Iris pigment epithelial cell (primary cell): ENCODE measurements at regions not wholly inside any gene's neighbourhood (a gene's known extent, or its start where the extent isn't known, plus 50 kb on each side); places are given as distances from the start of the nearest gene placed in this dataset.

Experiments used
- DNase-seq: peaks from one replicate; pipeline ENCODE4 v3.0.0-alpha.2; 2011; ENCODE audit warnings: low read depth

DNA sequence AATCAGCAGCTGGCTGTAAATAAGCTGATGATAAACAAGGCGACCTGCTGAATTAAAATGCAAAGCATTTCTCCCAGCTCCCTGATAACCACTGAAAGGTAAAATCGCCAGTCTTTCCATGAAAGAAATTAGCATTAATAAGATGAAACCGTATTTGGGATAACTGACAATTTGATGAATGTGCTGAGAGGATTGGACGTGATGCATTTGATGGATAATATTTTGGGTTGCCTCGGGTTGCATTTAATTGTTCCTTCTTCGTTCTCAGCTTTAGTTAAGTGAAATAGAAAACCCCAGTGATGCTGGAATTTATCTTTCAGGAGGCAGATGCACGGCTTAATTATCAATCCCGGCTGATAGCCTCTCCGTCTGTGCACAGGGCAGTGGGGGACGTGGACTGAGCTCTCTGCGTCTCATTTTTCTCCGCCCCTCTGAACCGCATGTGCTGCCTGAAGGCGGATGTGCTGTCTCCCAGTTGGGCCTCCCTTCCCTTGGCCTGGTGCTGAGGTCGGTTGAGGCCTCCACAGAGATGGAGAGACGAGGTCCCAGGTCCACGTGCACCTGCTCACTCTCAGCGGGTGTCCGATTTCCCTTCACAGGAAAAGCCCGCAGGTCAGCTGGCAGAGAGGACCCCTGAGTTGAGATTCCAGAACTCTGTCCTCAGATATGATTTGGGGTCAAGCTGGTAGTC lies 846.2 kb downstream of the BRD1 start:
- no peak for DNase-seq

DNA sequence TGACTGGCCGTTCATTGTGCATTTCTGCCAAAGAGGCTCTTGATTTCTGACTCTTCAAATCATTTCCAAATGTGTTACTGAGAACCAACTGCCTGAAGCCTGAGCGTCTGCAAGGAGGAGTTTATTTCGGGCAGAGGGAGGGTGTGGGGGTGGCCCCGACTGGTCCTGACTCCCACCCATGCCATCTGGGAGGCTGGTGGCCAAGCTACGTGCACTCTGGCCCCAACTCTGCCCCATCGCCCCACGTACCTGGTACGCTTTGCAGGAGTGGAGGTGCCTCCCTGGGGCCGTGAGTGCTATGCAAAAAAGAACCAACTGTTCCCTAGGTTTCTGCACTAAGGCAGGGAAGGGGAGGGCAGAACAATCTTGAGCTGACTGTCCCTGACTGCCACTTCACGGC lies 846.8 kb downstream of the BRD1 start:
- DNase-seq, result no peak

DNA sequence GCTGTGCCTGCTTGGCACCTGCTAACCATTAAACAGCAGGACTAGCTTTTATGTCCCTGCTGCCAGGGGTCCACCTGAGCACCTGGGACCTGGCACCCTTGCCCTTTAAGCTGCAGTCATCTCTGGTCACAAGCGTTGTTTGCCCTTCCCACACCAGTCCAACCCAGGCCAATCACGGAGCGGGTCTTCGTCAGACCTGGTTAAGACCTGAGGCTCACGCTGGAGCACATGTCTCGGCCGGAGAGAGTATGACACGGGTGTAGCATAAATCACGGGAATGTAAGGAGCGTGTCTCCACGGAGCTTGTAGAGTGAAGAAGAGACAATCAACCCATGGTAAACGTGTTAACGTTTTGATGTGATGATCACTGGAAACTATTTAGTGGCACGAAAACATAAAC lies 847.3 kb downstream of the BRD1 start:
- DNase-seq, result no peak

DNA sequence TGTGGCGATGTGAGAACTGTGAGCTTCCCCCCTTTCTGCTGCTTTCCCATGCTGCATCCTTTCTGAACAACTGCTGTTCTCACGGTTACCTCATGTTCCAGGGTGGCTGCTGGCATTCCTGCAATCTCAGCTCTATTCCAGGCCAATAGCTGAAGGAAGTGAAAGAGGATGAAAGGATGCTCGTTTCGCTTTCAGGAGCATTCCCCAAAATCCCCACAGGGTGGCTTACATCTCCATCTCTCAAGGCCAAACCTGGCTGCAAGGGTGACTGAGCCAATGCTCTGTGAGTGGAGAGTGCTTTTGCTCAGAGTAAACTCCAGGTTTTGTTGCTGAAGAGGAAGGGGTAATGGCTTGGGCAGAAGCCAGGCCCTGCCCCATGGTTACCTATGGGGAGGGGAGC lies 848.2 kb downstream of the BRD1 start:
- DNase-seq, result no peak

DNA sequence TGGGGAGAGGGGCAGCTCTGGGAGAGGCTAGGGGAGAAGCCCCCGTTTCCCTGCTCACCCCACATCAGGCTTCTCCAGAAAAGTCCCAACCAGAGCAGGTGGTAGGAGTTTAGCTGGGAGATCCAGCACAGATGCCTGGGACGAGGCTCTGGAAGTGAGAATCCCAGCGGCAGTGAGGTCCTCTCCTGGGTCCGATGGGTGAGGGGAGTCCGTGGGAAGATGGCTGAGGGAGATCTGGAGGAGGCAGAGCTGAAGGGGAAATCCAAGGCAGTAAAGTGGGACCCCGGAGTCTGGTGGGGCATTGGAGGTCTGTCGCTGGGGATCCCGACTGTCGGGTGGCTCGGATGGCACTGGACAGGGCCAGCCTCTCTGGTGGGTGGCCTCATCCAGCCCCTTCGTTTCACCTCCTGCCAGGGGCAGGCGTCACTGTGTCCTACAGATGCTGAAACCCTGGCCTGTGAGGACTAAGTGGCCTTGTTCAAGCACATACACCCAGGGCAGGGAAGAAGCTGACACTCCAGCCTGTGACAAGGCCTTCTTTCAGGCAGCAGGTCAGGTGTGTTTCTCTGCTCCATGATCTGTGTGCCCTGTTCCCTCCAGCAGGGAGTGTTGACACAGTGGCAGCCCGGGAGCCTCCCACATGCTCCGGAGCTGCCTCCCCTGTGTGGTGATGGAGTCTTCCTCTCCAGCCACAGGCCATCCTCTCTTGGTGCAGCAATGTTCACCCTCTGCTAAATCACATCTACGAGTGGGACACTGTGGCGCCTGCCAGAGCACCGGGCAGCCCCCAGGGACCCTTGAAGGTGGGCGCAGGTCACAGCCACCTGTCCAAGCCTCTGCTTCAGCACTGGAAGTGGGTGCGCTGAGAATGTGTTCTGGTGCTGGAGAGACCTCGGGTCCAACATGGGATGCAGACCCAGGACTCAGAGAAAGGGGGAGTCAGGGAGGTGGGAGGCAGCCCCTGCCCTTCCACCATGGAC lies 850.8 kb downstream of the BRD1 start:
- no peak for DNase-seq

DNA sequence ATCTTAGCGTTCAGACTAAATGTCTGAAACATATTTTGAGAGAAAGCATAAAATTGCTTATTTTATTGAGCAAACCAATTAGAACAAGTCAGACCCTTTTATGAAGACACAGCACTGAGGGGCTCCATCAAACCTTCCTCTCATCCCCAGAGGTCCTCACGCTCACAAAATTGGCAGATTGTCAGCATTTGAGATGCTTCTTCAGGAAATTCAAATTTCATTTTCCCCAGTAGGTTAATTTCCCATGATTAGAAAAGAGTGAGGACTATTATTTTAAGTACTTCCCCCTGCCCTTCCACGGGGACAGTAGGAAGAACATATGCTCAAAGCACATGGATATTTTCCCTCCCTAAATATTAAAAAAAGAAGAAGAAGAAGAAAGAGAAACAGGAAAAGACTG lies 851.8 kb downstream of the BRD1 start:
- no peak for DNase-seq

DNA sequence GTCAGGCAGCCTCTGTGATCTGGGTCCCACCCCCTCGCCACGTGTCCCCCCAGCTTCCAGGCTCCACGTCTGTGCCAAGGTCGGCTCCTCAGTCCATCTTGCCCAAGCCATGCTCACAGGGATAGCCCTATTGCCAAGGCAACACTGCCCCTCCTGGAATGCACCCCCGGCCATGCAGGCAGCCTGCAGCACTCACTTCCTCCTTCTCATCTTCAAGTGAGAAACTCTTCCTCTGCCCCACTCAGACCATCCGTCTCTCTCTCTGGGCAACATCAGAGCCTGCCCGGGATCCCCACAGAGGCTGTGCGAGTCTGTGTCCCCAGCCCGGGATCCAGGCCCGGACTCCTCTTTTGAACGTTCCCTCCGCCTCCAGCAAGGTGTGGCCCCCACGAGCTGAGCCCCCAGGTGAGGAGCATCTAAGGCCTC lies 852.3 kb downstream of the BRD1 start:
- DNase-seq, result no peak

DNA sequence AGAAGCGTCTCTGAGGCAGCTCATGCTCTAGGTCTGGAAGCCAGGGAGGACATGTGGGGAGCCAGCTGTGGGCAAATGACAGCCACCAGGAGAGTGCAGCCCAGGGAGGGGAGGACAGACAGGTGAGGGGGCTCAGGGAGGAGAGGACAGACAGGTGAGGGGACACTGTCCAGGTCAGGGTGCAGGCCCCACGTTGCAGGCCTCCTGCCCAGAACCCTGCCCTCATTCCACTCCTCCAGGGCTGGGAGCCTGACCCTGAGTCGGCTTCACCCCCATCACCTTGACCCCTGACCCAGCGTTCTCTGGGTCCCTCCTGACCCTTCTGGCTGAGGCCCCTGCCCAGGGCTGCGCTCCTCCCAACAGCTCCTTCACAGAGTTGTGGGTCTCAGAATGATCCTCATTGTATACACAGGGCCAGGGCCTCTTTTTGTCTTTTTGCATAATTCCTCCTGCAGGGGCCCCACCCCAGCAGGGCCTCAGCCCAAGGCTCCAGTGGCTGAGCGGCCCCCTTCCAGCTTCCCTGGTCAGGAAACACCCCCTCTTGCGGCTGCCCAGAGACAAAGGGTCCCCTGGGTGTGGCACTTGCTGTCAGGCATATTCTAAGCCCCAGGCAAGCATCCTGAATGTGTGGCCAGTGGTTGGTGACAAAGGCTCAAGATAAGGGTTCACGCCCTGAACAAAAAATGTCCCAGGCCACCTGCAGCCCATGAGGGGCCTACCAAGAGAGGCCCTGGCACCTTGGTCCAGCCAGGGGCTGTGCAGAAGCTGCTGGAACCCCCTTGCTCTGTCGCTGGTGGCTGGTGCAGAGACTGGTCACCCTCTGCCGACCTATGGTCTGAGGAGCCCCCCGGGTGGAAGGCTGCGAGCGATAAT lies 853.0 kb downstream of the BRD1 start:
- no peak for DNase-seq

DNA sequence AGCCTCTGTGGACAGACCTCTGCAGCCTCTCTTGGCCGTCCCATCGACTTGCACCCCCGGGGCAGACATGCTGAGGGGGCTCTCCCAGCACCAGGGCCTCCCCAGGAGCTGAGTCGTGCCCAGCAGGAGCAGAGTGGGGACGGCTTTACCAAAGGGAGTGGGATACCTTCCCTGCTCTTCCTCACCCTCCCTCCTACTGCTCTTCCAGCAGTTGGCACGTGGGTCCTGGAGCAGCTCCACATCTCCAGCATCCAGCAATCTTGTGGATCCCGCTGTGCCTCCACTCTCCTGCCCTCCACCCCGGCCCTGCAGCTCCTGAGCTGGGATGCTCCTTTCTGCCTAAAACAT lies 854.0 kb downstream of the BRD1 start:
- DNase-seq, result no peak

DNA sequence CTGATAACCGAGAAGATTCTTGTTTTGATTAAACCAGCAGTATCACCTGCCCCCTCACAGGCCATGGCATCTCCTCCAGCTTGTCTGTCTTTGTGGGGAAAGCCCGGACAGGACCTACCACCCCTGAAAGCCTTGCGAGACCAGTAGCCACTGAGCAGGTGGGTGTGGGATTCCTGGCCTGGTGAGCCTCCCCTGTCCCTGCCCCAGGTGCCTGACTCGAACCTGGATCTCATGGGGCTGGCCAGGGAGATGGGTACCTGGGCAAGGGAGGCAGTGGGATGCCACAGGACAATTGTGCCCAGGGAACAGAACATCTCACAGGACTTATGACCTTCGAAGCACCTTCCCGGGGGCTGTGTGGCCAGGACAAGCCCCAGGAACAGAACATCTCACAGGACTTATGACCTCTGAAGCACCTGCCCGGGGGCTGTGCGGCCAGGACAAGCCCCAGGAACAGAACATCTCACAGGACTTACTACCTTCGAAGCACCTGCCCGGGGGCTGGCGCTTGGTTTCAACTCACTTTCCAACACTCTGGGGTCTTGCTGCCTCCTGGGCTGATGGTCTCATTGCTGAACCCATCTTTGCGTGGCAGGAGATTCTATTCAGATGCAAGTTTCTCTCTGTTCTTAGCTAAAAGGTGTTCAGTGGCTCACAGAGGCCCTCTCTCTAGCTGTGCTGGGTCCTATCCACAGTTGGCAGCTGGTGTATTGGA lies 854.5 kb downstream of the BRD1 start:
- DNase-seq, result no peak

DNA sequence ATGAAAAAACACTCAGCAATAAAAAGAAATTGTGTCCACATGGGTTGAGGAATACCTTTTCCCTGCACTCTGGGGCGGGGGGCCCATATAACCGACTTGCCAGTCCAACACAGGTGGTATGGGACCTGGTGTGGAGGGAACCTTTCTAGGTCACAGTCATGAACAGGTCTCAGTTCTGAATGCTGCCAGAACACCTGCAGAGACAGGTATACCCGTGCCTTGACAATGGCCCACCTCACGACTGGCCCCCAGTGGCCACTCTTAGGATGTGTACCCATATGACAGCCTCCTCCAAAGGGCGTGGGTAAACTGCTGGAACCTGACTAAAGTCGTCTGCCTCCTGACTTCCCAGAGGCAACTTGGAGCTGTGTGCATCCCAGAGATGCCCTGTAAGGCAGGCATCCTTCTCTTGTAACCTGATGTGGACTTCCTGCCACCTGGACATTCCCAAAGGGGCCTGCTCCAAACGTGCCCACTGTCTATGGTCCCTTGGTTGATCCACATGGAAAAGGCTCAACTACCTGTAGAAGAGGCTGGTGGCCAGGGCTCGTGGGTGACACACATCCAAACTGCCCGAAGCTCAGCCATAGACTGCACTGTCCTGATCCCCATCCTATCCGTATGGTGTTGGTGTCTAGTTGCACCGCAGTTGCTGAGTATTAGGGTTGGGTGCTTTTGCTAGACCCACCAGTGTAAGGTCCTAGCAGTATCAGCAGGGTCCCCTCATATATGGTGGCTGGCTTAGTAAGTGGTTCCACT lies 859.3 kb downstream of the BRD1 start:
- no peak for DNase-seq

DNA sequence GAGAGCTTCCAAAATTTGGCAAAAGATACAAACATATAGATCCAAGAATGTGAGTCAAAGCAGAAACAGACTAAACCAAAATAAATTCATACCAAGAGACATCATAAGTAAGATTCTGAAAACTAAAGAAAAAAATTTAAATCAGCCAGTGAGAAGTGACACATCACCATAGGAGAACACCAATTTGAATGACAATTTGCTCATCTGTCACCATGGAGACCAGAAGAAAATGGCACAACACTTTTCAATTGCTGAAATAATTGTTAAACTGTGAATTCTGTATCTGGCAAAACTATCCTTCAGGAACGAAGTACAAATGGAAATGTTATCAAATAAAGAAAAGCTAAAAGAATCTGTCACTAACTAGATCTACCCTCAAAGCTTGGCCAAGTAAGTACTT lies 864.3 kb downstream of the BRD1 start:
- no peak for DNase-seq

DNA sequence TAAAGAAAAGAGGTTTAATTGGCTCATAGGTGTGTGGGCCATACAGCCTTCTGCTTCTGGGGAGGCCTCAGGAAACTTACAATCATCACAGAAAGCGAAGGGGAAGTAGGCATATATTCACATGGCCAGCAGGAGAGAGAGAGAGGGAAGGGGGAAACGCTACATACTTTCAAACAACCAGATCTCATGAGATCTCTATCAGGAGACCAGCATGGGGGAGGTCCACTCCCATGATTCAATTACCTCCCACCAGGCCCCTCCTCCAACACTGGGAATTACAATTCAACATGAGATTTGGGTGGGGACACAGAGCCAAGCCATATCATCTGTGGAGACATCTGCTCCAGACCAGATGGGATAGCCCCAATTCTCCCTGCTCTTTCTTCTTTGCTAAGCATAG lies 866.0 kb downstream of the BRD1 start:
- no peak for DNase-seq

DNA sequence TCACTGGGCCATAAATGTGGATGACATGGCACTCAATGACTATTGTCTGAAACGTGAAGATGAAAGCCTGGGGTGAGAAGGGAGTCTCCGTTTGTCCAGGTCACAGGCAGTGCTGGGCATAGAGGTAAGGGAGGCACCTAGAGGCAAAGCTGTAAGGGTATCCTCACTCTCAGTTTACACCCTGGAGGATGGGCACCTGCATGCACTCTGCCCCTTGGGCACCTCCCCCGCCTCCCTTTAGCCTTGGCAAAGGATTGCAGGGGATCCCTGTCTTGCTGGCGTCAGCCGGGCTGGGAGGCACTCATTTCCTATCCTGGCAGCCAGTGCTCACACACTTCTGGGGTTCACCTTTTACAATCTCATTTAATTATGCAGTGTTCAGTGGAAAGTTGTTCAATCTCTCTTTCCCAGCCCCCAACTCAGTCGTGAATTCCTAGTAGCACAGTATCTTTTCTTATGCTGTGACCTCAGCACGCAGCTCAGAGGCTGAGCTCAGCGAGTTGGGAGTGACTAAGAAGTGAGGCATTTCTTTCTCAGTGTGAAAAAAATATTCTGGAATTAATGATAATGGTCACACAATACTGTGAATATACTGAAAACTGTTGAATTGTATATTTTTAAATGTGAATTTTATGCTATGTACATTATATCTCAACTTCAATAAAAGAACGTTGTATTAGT lies 866.6 kb downstream of the BRD1 start:
- no peak for DNase-seq

DNA sequence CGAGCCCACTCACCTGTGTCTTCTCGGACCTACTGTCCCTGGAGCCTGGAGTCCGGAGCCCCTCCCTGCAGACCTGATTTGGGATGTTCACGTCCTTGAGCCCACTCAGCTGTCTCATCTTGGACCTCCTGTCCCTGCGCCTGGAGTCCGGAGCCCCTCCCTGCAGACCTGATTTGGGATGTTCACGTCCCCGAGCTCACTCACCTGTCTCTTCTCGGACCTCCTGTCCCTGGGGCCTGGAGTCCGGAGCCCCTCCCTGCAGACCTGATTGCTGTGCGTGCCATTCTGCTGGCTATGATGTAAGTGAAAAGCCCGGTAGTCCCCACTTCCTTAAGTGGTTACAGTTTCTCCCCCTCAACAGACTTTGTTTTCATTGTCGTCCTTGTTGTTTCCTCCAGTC lies 867.1 kb downstream of the BRD1 start:
- no peak for DNase-seq

DNA sequence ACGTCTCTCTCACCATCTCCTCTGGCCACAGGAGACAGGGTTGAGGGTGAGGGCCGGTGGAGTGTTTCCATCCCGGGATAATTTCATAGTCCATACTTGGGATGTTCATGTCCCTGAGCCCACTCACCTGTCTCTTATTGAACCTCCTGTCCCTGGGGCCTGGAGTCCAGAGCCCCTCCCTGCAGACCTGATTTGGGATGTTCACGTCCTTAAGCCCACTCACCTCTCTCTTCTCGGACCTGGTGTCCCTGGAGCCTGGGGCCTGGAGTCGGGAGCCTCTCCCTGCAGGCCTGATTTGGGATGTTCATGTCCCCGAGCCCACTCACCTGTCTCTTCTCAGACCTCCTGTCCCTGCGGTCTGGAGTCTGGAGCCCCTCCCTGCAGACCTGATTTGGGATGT lies 868.2 kb downstream of the BRD1 start:
- DNase-seq, result no peak

DNA sequence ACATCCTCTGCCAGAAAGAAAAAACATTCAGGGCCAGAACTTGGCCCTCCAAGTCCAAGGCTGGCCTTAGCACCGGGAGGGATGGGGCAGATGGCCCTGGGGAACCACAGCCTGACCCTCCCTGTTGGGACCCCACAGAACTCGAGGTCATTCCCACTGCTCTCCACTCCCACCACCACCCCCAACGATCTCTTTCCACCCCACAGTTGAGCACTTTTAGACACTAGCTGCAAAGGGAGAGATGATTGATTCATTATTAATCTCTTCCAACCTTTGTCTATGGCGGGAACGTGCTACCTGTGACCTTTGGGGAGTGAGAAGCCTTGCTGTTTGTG lies 869.7 kb downstream of the BRD1 start:
- DNase-seq, result no peak

DNA sequence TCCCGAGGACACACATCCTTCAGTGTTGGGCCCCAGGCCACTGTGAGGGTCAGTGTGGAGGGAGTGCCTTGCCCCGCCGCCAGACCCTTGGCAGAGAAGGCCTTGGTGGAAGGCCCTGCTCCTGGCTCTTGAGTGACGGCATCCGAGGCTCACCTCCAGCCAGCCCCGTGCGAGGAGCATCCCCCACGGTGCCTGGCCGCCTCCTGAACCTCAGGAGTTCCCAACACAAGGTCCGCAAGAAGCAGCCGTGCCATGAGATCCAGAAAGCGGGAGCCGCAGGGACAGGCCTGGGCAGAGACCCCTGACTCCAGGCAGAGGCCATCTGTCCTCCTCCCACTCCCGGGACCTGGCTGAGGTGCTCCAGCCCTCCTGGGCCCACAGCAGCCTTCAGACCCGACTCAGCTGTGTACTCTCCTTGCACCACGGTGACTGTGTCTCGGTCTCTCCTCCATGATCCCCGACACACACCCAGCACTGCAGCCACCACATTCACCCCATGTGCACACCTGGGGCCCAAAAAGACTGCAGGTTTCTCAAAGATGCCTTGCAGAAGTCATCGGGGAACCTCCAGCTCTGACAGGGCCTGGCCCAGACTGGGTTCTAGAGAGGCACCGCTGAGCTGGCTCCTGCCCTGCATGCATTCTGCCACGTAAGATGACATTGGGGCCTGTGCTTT lies 870.2 kb downstream of the BRD1 start:
- DNase-seq, result no peak

DNA sequence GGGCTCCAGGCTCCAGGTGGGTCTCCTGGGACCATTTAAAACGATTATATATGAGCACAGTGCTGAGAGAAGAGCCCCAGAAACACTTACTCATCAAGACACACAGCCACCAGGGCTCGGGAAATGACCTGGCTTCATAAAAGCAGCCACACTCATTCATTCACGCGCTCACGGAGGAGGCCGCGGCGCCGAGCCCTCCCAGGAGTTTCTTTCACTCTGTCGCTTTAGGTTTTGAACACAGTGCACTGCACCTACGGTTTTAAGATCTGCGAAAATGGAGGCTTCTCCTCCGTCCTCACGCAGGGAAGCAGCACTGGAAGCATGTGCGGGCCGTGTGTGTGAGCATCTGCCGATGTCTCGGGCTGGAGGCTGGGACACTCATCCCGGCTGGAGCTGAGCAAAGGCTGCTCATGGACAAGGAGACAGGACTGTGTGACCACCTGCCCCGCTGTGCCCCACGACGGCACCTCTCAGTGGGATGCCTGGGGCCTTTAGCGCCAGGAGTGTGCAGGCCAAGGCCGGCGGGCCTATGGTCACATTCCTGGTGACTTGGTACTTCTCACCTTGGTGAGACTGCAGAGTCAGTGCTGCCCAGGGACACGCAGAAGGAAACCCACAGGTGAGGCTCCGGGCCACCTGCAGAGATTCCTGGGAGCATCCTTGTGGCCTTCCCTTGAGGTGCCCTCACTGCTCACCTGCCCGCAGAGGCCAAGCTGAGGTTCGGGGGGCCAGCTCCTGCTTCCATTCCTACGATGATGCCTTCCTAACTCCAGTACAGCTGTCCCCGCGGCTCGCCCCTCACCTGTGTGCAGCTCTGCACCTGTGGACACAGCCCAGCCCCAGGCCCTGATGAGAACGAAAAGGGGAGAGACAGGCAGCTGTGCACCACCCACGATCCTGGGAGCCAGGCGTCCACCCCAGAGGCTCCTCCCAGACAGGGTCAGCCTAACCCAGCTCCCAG lies 872.0 kb downstream of the BRD1 start:
- no peak for DNase-seq
